ENCODE measurements at regions not wholly inside any gene's neighbourhood (a gene's known extent, or its start where the extent isn't known, plus 50 kb on each side); places are given as distances from the start of the nearest gene placed in this dataset.

DNA sequence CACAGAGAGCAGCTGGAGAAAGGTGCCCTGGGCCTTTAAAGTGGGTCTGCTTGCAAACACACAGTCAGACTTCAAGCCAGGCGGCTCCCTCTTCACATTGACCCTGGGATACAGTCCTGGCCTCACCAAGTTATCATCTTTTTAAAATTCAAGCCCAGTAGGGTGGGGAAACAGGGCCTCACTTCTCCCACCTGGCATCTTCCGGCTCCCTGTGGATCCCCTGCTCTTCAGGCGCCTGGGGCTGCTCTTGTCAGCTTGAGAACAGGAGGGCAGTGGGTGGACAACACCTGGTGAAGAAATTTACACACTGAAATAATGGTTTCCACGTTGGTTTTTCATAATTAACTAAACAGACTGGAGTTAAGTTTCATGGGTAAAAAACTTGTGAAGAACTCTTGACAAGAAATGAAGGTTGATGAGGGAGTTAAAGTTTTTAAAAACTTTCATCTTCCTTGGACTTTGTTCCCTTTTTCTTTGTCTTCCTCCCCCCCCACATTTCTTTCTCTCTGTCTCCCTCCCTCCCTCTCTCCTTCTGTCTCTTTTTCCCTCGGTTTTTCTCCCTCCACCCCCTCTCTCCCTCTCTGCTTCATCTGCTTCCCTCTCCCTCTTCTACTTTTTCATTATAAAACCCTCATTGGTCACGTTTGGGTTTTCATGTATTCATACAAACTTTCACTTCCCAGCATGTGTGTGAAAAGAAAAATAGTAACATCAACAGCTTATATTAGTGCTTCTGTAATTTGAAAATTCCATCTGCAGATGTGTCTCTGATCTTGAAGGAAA is 219.6 kb downstream of the DMRT2 start:
- no peak overlapping the region for H3K4me3 Mint-ChIP-seq
- ATAC-seq = no peak
- no peaks in the 10 kb centered on the region for H3K27me3 Mint-ChIP-seq
- no peak overlapping the region for H3K27ac Mint-ChIP-seq
- no peaks in the 10 kb centered on the region for H3K9me3 Mint-ChIP-seq
- H3K4me1 Mint-ChIP-seq = no peaks in the 10 kb centered on the region
- no peaks in the 10 kb centered on the region for H3K36me3 Mint-ChIP-seq

DNA sequence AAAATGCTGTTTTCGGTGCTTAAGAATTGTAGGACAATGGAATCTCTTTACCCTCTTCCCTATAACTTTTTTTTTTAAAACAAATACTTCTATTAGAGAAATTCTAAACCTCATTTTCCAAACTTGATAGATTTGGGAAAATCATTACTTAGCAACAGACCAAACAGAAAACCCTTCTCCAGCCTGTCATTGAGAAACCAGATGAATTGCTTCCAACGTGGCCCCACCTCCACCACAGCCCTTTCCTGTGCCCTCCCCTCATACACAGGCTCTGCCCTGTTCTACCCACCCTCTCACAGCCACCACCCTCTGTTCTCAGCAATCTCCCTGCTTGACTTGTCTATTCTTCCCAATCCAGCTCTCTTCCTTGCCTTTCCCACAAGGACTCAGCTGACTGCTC is 221.2 kb downstream of the DMRT2 start:
- no peak overlapping the region for H3K27ac Mint-ChIP-seq
- H3K4me1 Mint-ChIP-seq = no peaks in the 10 kb centered on the region
- H3K36me3 Mint-ChIP-seq = no peaks in the 10 kb centered on the region
- no peak for ATAC-seq
- H3K9me3 Mint-ChIP-seq = no peaks in the 10 kb centered on the region
- H3K4me3 Mint-ChIP-seq = no peak overlapping the region
- H3K27me3 Mint-ChIP-seq = no peaks in the 10 kb centered on the region

DNA sequence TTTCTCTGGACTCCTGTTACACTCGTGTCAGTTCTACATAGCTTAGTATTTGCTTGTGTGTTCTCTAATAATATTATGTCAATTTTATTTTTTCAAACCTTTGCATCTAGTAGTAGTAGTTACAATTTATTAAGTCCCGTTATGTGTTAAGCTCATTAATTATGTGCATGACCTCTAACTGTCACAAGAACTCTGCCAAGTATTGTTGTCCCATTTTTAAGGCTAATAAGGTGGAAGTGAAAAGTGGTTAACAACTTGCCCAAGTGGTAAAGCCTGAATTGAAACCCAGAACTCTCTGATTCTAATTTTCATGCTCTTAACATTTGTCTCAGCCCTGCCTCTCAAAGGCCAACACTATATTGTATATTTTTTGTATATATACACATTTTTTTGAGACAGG is 221.6 kb downstream of the DMRT2 start:
- Mint-ChIP-seq H3K9me3 (no peaks in the 10 kb centered on the region), H3K4me1 (no peaks in the 10 kb centered on the region), H3K27ac (no peak overlapping the region), H3K36me3 (no peaks in the 10 kb centered on the region), H3K4me3 (no peak overlapping the region), H3K27me3 (no peaks in the 10 kb centered on the region)
- no peak for ATAC-seq

DNA sequence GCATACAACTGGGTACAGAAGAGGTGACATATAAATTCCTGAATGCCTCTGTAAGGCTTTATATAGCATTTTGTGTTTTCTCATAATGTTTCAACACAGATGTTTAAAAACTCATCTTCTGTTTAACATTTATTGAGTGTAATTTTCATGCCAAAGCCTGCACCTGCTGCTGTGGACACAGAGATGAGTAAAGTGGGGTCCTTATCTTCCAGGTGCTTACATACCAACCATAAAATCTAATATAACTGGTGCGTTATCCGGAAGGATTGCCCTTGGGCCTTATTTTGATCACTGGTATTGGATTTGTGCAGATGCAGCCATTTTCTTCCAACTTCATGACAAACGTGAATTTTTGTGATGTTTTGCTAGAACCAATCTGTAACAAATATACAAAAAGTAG is 222.3 kb downstream of the DMRT2 start:
- Mint-ChIP-seq H3K4me1 (no peaks in the 10 kb centered on the region), H3K27me3 (no peaks in the 10 kb centered on the region), H3K36me3 (no peaks in the 10 kb centered on the region), H3K9me3 (no peaks in the 10 kb centered on the region), H3K4me3 (no peak overlapping the region), H3K27ac (no peak overlapping the region)
- ATAC-seq = no peak

DNA sequence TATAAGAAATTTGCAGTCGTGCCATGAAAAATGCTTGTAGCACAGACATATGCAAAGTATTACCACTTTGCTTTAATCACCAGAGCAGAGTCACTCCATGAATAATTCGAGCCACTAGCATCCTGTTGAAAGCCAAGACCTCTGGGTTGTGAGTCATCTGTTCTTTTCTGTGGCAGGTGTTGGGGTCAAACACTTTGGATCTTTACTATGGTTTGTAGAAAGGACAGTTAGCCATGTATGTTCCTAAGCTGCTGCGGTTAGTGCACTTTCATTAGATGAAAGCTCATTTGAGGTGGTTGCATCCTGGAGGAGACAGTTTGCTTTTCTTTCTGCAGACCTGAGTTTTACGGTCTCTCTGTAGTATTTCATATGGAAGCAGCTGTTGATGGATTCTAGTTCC is 223.7 kb downstream of the DMRT2 start:
- H3K36me3 Mint-ChIP-seq = no peaks in the 10 kb centered on the region
- no peak overlapping the region for H3K27ac Mint-ChIP-seq
- no peaks in the 10 kb centered on the region for H3K27me3 Mint-ChIP-seq
- no peaks in the 10 kb centered on the region for H3K4me1 Mint-ChIP-seq
- ATAC-seq = no peak
- no peaks in the 10 kb centered on the region for H3K9me3 Mint-ChIP-seq
- no peak overlapping the region for H3K4me3 Mint-ChIP-seq

DNA sequence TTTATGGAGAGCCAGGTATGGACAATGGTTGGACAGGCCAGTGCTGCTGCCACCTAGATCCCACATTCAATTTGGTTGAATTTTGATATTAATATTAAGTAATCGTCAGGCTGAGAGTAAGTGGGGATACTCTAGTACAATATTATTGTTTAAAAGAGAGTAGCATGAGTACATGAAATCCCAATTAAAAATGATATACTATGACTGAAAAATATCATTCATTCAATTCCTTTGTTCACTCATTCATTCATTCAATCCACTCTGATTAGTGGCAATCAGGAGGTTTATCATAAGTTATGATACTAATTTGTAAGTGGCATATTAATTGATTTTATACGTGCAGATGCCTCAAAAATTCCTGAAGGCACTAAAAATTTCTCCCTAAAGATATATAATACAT is 224.2 kb downstream of the DMRT2 start:
- no peak for ATAC-seq
- Mint-ChIP-seq H3K27ac (no peak overlapping the region), H3K36me3 (no peaks in the 10 kb centered on the region)

DNA sequence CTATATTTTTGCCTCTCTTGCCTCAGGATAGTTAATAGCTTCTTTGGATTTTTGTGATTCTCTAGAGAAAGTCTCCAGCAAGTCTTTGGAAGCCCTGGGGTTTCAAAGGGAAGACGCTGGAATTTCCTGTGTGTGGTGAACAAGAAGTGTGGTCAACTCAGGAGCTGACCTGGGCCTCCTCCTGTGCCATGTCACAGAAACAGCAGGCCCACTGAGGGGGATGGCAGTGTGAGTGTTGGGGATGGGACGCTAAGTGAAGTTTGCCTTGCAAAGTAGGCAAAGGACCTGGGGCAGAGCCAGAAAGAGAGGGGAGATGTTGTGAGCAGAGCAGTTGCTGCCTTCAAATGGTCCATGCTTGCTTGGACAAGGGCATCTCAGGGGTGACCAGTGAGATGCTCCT is 226.3 kb downstream of the DMRT2 start:
- Mint-ChIP-seq H3K27ac (no peak overlapping the region), H3K36me3 (no peaks in the 10 kb centered on the region), H3K4me3 (no peak overlapping the region), H3K27me3 (no peaks in the 10 kb centered on the region), H3K9me3 (peaks cover 3% of the 10 kb centered on the region), H3K4me1 (no peaks in the 10 kb centered on the region)
- no peak for ATAC-seq

More for the DNA sequence above, 224.2 kb downstream of the DMRT2 start:
- no peak overlapping the region for H3K4me3 Mint-ChIP-seq
- H3K27me3 Mint-ChIP-seq = no peaks in the 10 kb centered on the region
- no peaks in the 10 kb centered on the region for H3K9me3 Mint-ChIP-seq
- H3K4me1 Mint-ChIP-seq = no peaks in the 10 kb centered on the region

DNA sequence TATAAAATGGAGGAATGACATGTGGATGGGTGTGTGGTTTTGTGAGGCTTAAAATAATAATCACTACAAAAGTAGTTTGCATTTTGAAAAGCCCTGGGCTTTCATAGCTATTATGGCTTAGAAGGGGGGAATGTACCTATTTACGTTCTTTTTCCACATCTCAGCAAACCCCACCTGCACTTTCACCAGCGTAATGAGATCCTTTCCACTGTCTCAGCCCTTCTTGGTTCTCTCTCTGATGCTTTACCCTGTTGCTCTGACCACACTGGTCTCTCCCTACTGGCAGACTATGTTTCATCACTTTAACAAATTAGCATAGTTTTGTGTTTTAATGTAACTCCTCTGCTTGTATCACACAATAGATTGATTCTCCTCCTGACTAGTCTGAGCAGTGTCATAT is 234.6 kb downstream of the DMRT2 start:
- no peaks in the 10 kb centered on the region for H3K36me3 Mint-ChIP-seq
- no peaks in the 10 kb centered on the region for H3K27me3 Mint-ChIP-seq
- no peak for ATAC-seq
- peaks cover 3% of the 10 kb centered on the region for H3K9me3 Mint-ChIP-seq
- no peaks in the 10 kb centered on the region for H3K4me1 Mint-ChIP-seq
- no peak overlapping the region for H3K27ac Mint-ChIP-seq
- H3K4me3 Mint-ChIP-seq = no peak overlapping the region

DNA sequence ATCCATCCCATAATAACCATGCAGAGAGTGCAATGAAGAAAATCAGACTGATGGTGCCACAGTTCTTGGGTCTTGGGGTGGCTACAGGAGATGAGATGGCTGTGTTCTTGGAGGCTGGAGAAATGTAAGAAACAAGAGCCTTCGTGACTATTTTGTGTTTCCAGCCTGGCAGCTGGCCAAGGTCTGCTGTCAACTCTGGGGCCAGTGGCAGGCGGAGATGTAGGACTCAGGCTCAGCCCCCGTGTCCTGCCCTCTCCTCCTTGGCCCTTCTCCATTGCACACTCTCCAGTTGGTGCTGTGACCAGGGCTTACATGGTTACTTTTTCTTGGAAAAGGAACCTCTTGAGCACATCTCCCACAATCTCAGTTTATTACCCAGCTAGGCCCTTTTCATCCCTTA is 235.4 kb downstream of the DMRT2 start:
- ATAC-seq = no peak
- H3K4me3 Mint-ChIP-seq = no peak overlapping the region

DNA sequence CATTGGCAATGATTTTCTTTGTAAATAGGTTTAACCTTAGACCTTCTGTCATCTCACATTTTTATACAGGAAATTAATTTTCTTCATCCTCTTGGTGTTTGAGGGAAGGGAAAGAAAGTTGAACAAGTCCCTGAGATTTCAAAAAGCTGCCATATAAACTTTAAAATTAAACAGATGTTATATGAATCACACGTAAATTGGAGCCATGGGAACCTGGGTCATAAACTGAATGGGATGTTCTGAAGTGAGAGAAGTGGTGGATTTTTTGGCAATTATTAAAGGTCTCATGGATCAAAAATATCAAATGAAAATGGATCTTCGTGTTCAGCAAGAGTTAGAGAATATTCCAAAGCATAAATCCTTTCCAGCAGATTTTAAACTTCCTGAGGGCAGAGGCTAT is 242.2 kb downstream of the DMRT2 start:
- ATAC-seq = no peak
- H3K4me1 Mint-ChIP-seq = no peaks in the 10 kb centered on the region
- no peaks in the 10 kb centered on the region for H3K9me3 Mint-ChIP-seq
- no peak overlapping the region for H3K4me3 Mint-ChIP-seq
- H3K36me3 Mint-ChIP-seq = no peaks in the 10 kb centered on the region
- no peak overlapping the region for H3K27ac Mint-ChIP-seq
- no peaks in the 10 kb centered on the region for H3K27me3 Mint-ChIP-seq

More for the DNA sequence above, 235.4 kb downstream of the DMRT2 start:
- Mint-ChIP-seq H3K27me3 (no peaks in the 10 kb centered on the region), H3K9me3 (no peaks in the 10 kb centered on the region), H3K4me1 (no peaks in the 10 kb centered on the region), H3K36me3 (no peaks in the 10 kb centered on the region), H3K27ac (no peak overlapping the region)

DNA sequence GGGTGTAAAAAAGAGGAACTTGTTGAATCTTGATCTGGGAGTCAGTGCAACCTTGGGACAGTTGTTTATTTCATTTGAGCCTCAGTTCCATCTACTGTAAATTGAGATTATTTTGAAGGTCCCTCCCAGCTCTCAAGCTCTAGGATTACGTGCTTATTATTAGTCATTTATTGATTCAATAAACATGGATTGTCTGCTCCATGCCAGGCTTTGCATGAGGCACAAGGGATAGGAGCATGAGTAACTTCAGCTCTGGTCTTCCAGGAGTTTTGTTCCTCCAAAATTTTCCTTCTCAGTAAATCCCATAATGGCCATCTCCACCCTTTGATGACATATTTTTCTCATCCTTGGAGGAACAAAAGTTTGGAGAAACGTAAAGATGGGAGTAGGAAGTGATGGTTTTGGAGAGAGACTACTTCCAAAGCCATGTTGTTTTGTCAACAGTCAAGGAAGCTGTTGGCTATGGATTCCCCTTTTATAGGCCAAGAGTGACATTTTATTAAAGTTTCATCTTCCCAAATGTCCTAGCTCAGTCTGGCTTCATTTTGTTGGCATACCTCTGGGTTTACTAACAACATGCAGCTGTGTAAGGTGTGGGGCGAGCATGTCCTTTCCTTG is 244.6 kb downstream of the DMRT2 start:
- no peak overlapping the region for H3K27ac Mint-ChIP-seq
- no peaks in the 10 kb centered on the region for H3K4me1 Mint-ChIP-seq
- no peaks in the 10 kb centered on the region for H3K9me3 Mint-ChIP-seq
- no peak overlapping the region for H3K4me3 Mint-ChIP-seq
- no peak for ATAC-seq
- no peaks in the 10 kb centered on the region for H3K27me3 Mint-ChIP-seq
- no peaks in the 10 kb centered on the region for H3K36me3 Mint-ChIP-seq

DNA sequence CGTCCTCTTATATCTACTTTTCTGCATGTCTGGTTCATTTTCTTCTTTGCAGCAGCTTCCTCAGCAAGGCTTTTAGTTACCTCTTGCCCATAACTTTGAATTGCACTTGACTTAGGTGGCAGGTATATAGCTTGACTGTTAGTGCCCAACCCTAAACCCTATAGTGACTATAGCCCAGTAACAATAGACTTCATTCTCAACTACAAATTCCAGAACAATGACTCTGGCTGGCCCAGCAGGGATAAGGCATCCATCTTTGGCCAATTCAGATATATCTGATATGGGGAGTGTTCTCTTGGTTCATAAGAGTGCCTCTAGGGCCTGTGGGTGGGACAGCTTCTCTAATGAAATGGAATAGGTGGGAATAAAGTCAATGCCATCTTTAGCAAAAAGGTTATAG is 246.2 kb downstream of the DMRT2 start:
- Mint-ChIP-seq H3K36me3 (no peaks in the 10 kb centered on the region), H3K9me3 (no peaks in the 10 kb centered on the region), H3K4me1 (no peaks in the 10 kb centered on the region), H3K27ac (no peak overlapping the region), H3K4me3 (no peak overlapping the region), H3K27me3 (no peaks in the 10 kb centered on the region)
- ATAC-seq = no peak

DNA sequence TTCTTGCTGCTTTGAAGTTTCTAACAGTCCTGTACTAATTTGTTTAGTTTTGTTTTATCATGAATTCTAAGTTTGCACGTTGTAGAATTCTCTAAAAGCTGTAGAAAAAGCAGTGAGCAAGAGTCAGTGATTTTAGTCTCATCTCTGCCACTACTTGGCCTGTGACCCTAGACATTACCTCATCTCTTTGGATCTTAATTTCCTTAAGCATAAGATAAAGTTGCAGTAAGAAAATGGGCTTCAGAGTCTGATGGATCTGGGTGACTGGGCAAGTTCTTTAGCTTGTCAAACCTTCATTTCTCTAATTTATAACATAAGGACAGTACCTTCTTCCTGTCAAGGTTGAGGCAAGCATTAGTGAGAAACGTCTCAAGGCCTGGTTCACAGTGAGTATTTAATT is 247.9 kb downstream of the DMRT2 start:
- no peaks in the 10 kb centered on the region for H3K27me3 Mint-ChIP-seq
- no peaks in the 10 kb centered on the region for H3K36me3 Mint-ChIP-seq
- no peak for ATAC-seq
- no peaks in the 10 kb centered on the region for H3K4me1 Mint-ChIP-seq
- H3K27ac Mint-ChIP-seq = no peak overlapping the region
- no peaks in the 10 kb centered on the region for H3K9me3 Mint-ChIP-seq
- no peak overlapping the region for H3K4me3 Mint-ChIP-seq

DNA sequence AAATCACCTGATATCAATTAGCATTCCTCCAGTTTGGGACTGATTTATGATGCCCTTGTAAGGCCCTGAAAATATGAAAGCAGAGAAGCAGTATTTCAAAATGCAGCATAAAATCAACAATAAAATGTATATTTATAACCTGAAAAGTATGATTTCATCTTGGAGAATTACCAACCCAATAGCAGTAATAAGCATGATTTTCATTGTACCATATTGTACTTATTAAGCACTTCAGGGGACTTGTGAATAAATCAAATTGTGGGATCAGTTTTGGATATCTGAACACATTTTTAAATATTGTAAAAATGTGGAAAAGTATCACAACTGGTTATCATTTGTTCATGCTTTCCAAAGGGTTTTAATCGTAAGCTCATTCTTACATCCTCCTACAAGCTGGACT is 250.8 kb downstream of the DMRT2 start:
- Mint-ChIP-seq H3K9me3 (peaks cover 3% of the 10 kb centered on the region), H3K36me3 (no peaks in the 10 kb centered on the region), H3K27ac (no peak overlapping the region), H3K4me3 (no peak overlapping the region), H3K27me3 (no peaks in the 10 kb centered on the region), H3K4me1 (no peaks in the 10 kb centered on the region)
- ATAC-seq = no peak

DNA sequence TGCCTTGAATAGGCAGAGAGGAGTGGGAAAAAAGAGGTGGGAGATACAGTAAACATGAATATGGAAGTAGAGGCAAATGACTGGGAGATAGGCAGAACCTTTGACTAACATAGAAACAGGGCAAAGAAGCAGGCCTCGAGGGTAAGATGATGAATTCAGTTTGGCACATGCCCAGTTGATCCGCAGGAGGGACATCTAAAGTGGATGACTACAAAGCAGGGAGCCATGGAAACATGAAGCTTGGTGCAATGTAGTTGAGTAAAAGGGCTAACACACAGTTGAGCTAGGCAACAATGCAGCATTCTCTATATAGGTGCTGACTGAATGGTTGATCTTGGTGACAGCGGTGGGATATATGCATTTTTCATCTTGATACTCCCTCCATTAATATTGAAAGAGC is 253.8 kb downstream of the DMRT2 start:
- Mint-ChIP-seq H3K27ac (no peak overlapping the region), H3K9me3 (peaks cover 3% of the 10 kb centered on the region), H3K4me3 (no peak overlapping the region), H3K27me3 (no peaks in the 10 kb centered on the region), H3K4me1 (no peaks in the 10 kb centered on the region), H3K36me3 (no peaks in the 10 kb centered on the region)
- ATAC-seq = no peak

DNA sequence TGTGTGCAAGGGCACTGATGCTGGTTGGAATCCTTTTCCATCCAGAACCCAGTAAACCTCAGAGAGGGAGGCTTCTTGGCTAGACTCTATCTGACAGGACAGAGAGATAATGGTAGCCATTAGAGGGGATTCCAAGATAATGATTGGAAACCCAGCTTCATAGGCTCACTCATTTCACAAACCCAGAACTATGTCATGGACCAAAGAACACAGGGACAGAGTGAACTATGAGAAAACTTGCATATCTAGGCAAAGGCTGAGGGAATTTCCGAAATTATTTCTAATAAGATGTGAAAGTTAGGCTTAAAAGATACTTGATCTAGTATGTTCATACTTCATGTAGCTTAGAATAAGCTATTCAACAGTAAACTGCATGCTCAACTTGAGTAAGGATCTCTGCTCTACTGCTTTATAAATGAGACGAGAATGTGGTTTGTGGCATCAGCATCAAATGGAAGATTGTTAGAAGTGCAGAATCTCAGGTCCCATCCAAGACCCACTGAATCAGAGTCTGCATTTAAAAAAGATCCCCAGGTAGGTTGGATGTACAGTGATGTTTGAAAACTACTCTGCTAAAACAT is 261.4 kb downstream of the DMRT2 start:
- Mint-ChIP-seq H3K4me3 (no peak overlapping the region), H3K4me1 (no peaks in the 10 kb centered on the region), H3K36me3 (no peaks in the 10 kb centered on the region), H3K27ac (no peak overlapping the region), H3K27me3 (no peaks in the 10 kb centered on the region), H3K9me3 (peaks cover 4% of the 10 kb centered on the region)
- no peak for ATAC-seq
